Hepatocyte (in vitro differentiated cells): ENCODE measurements at regions not wholly inside any gene's neighbourhood (a gene's known extent, or its start where the extent isn't known, plus 50 kb on each side); places are given as distances from the start of the nearest gene placed in this dataset.
A peak's percentile ranks its signal among the peaks of the same experiment; 100 is the strongest.

Experiments used
- DNase-seq: peaks from one replicate; pipeline ENCODE4 v3.0.0-alpha.2; 2016; ENCODE audit warnings: low spot score
- H2AFZ ChIP-seq: fragments of 200-600 bp; sonication (generic); 2 replicates; pipeline ENCODE4 v1.6.0; 2016; ENCODE audit warnings: antibody characterized with exemption, mild to moderate bottlenecking
- H3K27ac ChIP-seq: fragments of 200-600 bp; sonication (generic); 2 replicates; pipeline ENCODE4 v1.5.1; 2016; ENCODE audit warnings: mild to moderate bottlenecking
- H3K27me3 ChIP-seq: fragments of 200-600 bp; sonication (generic); 2 replicates; pipeline ENCODE4 v1.6.1; 2016
- H3K36me3 ChIP-seq: fragments of 200-600 bp; sonication (generic); replicated peaks from 2 replicates; pipeline ENCODE4 v1.5.1; 2016; ENCODE audit warnings: low read depth; ENCODE audit not compliant: insufficient read depth
- H3K4me1 ChIP-seq: fragments of 200-600 bp; sonication (generic); 2 replicates; pipeline ENCODE4 v1.5.1; 2016; ENCODE audit warnings: mild to moderate bottlenecking, moderate library complexity; ENCODE audit not compliant: insufficient read depth
- H3K4me2 ChIP-seq: fragments of 200-600 bp; sonication (generic); 2 replicates; pipeline ENCODE4 v1.6.0; 2016
- H3K4me3 ChIP-seq: fragments of 200-600 bp; sonication (generic); 2 replicates; pipeline ENCODE4 v1.5.1; 2016; ENCODE audit warnings: mild to moderate bottlenecking
- H3K79me2 ChIP-seq: fragments of 200-600 bp; sonication (generic); 2 replicates; pipeline ENCODE4 v1.6.0; 2017; ENCODE audit warnings: mild to moderate bottlenecking
- H3K9me2 ChIP-seq: fragments of 200-600 bp; sonication (generic); replicated peaks from 2 replicates; pipeline ENCODE4 v1.6.0; 2017; ENCODE audit warnings: mild to moderate bottlenecking; ENCODE audit not compliant: insufficient read depth
- H3K9me3 ChIP-seq: fragments of 200-600 bp; sonication (generic); 2 replicates; pipeline ENCODE4 v1.5.1; 2016; ENCODE audit warnings: low read depth, mild to moderate bottlenecking
- H4K20me1 ChIP-seq: fragments of 200-600 bp; sonication (generic); 2 replicates; pipeline ENCODE4 v1.6.0; 2016; ENCODE audit warnings: mild to moderate bottlenecking; ENCODE audit not compliant: insufficient read depth, poor library complexity, severe bottlenecking
- EZH2 ChIP-seq: fragments of 200-600 bp; sonication (generic); IDR thresholded peaks from 2 replicates; pipeline ENCODE4 v1.6.1; 2016; ENCODE audit warnings: antibody characterized with exemption, mild to moderate bottlenecking, borderline replicate concordance
- EZH2phosphoT487 ChIP-seq: fragments of 200-600 bp; sonication (generic); IDR thresholded peaks from one replicate; pipeline ENCODE4 v1.6.1; 2018; ENCODE audit warnings: antibody characterized with exemption, mild to moderate bottlenecking, low read depth, moderate library complexity; ENCODE audit not compliant: unreplicated experiment, severe bottlenecking
- WGBS: methylation state at CpG from one replicate; pipeline ENCODE4 v1.1.6; 2016; ENCODE audit warnings: low lambda C conversion rate; ENCODE audit errors: missing lambda C conversion rate; 5-methylcytosine and 5-hydroxymethylcytosine counted together
- TF ChIP-seq, protein P1 (sequence below): fragments of 200-600 bp; sonication (generic); IDR thresholded peaks from 2 replicates; pipeline ENCODE4 v1.5.1; 2016; ENCODE audit warnings: antibody characterized with exemption, mild to moderate bottlenecking; ENCODE audit not compliant: poor library complexity

DNA sequence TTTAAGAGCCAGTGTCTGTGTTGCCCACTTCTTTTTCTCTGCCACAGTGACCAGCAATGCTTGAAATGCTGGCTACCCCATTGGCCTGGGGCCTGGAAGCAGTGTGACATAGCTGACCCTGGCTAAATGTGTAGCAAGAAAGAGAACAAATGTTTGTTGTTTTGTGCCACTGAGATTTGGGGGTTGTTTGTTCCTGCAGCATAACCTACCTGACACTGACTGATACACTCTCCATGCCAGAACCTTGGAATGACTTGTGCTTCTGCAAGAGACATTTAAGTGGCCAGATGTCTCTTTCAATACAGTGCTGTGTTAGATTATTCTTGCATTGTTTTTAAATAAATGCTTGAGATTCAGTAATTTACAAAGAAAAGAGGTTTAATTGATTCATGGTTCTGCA is 411.5 kb downstream of the TYW1 start:
- H3K36me3 ChIP-seq, result no peaks in the 10 kb centered on the region
- peak overlapping the region; percentile 33 for H3K27ac ChIP-seq
- H3K4me3 ChIP-seq, result no peak overlapping the region
- H3K4me2 ChIP-seq, result no peak overlapping the region
- no peaks in the 10 kb centered on the region for H3K79me2 ChIP-seq
- H3K9me2 ChIP-seq, result no peaks in the 10 kb centered on the region
- H4K20me1 ChIP-seq, result no peaks in the 10 kb centered on the region
- no peak for TF ChIP-seq EZH2phosphoT487
- TF ChIP-seq, protein P1, sequence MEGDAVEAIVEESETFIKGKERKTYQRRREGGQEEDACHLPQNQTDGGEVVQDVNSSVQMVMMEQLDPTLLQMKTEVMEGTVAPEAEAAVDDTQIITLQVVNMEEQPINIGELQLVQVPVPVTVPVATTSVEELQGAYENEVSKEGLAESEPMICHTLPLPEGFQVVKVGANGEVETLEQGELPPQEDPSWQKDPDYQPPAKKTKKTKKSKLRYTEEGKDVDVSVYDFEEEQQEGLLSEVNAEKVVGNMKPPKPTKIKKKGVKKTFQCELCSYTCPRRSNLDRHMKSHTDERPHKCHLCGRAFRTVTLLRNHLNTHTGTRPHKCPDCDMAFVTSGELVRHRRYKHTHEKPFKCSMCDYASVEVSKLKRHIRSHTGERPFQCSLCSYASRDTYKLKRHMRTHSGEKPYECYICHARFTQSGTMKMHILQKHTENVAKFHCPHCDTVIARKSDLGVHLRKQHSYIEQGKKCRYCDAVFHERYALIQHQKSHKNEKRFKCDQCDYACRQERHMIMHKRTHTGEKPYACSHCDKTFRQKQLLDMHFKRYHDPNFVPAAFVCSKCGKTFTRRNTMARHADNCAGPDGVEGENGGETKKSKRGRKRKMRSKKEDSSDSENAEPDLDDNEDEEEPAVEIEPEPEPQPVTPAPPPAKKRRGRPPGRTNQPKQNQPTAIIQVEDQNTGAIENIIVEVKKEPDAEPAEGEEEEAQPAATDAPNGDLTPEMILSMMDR, result no peak
- TF ChIP-seq EZH2, result no peak
- no peaks in the 10 kb centered on the region for H3K27me3 ChIP-seq
- no peaks in the 10 kb centered on the region for H3K4me1 ChIP-seq
- H2AFZ ChIP-seq, result no peak overlapping the region
- no peak for DNase-seq
- no peaks in the 10 kb centered on the region for H3K9me3 ChIP-seq

DNA sequence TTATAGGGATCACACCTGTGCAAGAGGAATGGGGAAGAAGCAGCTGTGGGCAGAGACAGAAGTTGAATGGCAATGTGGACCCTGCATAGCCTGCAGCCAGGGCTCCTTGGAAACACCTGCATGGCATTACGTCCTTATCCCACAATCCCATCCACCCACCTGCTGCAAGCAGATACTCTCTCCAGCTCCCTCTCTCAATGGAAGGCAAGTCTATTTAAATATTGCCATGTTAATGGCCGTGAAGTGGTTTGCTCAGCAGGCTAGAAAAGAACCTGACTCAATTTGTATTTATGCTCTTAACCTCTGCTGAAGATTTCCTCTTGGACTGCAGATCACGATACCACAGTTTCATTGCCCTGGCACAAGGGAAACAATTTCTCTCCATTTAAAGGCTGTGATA is 417.0 kb downstream of the TYW1 start:
- no peaks in the 10 kb centered on the region for H4K20me1 ChIP-seq
- no peak overlapping the region for H3K4me2 ChIP-seq
- H3K9me3 ChIP-seq, result no peaks in the 10 kb centered on the region
- H3K27ac ChIP-seq, result no peak overlapping the region
- H3K79me2 ChIP-seq, result no peaks in the 10 kb centered on the region
- H3K27me3 ChIP-seq, result no peaks in the 10 kb centered on the region
- no peaks in the 10 kb centered on the region for H3K4me1 ChIP-seq
- no peak for TF ChIP-seq EZH2phosphoT487
- TF ChIP-seq, protein P1, result no peak
- TF ChIP-seq EZH2, result no peak
- DNase-seq, result no peak
- H3K4me3 ChIP-seq, result no peak overlapping the region
- WGBS, result 61% methylated on average over 3 of the region's 3 CpGs
- H2AFZ ChIP-seq, result no peak overlapping the region
- no peaks in the 10 kb centered on the region for H3K36me3 ChIP-seq
- H3K9me2 ChIP-seq, result no peaks in the 10 kb centered on the region

DNA sequence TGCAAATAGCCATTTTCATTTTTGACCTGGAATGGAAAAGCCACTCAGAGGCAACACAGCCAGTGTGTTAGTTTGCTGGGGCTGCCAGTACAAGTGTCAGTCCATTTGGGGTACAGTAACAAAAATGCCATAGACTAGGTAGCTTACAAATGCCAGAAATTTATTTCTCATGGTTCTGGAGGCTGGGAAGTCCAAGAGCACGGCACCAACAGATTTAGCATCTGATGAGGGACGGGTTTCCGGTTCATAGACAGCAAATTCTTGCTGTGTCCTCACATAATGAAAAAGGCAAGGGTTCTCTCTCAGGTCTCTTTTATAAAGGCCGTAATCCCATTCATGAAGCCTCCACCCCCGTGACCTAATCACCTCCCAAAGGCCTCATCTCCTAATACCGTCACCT is 418.2 kb downstream of the TYW1 start:
- Histone ChIP-seq H3K27ac (no peak overlapping the region), H2AFZ (no peak overlapping the region), H3K9me2 (no peaks in the 10 kb centered on the region), H3K9me3 (no peaks in the 10 kb centered on the region), H3K4me2 (no peak overlapping the region), H3K4me1 (no peaks in the 10 kb centered on the region), H3K27me3 (no peaks in the 10 kb centered on the region), H3K4me3 (no peak overlapping the region), H3K36me3 (no peaks in the 10 kb centered on the region), H4K20me1 (no peaks in the 10 kb centered on the region), H3K79me2 (no peaks in the 10 kb centered on the region)
- no peak for DNase-seq
- TF ChIP-seq, protein P1, result no peak
- TF ChIP-seq EZH2, result no peak
- no peak for TF ChIP-seq EZH2phosphoT487
- WGBS, result 91% methylated on average over 6 of the region's 6 CpGs

GRCh38 chr7:67422601-67423000 is 426.0 kb downstream of the TYW1 start:
- DNase-seq, result no peak
- WGBS, result 88% methylated on average over 7 of the region's 7 CpGs
- Histone ChIP-seq H4K20me1 (no peaks in the 10 kb centered on the region), H3K36me3 (no peaks in the 10 kb centered on the region), H3K27ac (no peak overlapping the region), H3K4me2 (no peak overlapping the region), H3K4me3 (no peak overlapping the region), H3K4me1 (no peaks in the 10 kb centered on the region), H3K9me3 (no peaks in the 10 kb centered on the region), H2AFZ (no peak overlapping the region), H3K9me2 (no peaks in the 10 kb centered on the region), H3K27me3 (peaks cover 5% of the 10 kb centered on the region), H3K79me2 (no peaks in the 10 kb centered on the region)
- TF ChIP-seq, protein P1, result no peak
- TF ChIP-seq EZH2phosphoT487, result no peak
- TF ChIP-seq EZH2, result no peak
